Heart left ventricle (tissue), 13 donors: ENCODE measurements at regions not wholly inside any gene's neighbourhood (a gene's known extent, or its start where the extent isn't known, plus 50 kb on each side); places are given as distances from the start of the nearest gene placed in this dataset.

Experiments used
- CTCF ChIP-seq, 12 donors: fragments of 200-600 bp; sonication (generic) in 4 of 12; IDR thresholded peaks; one replicate each; pipeline versions ENCODE4 v1.5.0 to v1.8.0; 2018 to 2022; ENCODE audit warnings: antibody characterized with exemption in 12 of 12, mild to moderate bottlenecking in 5 of 12
- POLR2A ChIP-seq, 2 donors: fragments of 450-650 bp; IDR thresholded peaks; one replicate each; pipeline ENCODE4 v1.6.1; 2017; ENCODE audit warnings: antibody characterized with exemption in 2 of 2, mild to moderate bottlenecking in 2 of 2, moderate library complexity in 2 of 2
- donor health status: ischemic (EF 13 %, LVEDD 7.1; RV severe dilation, severe dysfunction).
- donor health status: DM: no; HTN: yes; CAD: no.
- donor health status: DM: no; HTN: no; CAD: no.
- donor health status: ischemic (EF 25% LVEDD 6.9; RV normal size, moderate dysfunction).
- donor health status: ischemic (EF 25% LVEDD 5.7; RV mildly dilated, moderate dysfunction).
- donor health status: ischemic (EF 35%, LVEDD 5.7; RV mildly dilated, moderate dysfunction).
- donor health status: nonischemic (EF 11% LVEDD 7.7; RV severe dilation, severe dysfunction).
- donor health status: DM: yes; HTN: yes; CAD: no.
- donor health status: PGD.
- donor health status: ischemic (EF 29% LVEDD 5.4; RV normal size, mild dysfunction).
- donor health status: nonischemic (EF 23%, LVEDD 6.1; RV moderate dilation, normal function).

- TF ChIP-seq CTCF (IDR thresholded peaks at IDR 0.05) (no peak), POLR2A (IDR thresholded peaks at IDR 0.05) (no peak)
These were observed 278.7 kb upstream of the KLF4 start for GRCh38 chr9:107768224-107768623.
